22Rv1 (cell line): ENCODE measurements at regions not wholly inside any gene's neighbourhood (a gene's known extent, or its start where the extent isn't known, plus 50 kb on each side); places are given as distances from the start of the nearest gene placed in this dataset.

Experiments
- H3K27ac ChIP-seq: fragments of 450-650 bp; 2 replicates; pipeline ENCODE4 v1.5.1; 2017
- ZFX ChIP-seq: fragments of 450-650 bp; IDR thresholded peaks from 2 replicates; pipeline ENCODE4 v1.6.1; 2017; ENCODE audit warnings: antibody characterized with exemption, borderline replicate concordance
- TF ChIP-seq, protein P1 (sequence below): fragments of 450-650 bp; IDR thresholded peaks from 2 replicates; pipeline ENCODE4 v1.5.1; 2017; ENCODE audit warnings: mild to moderate bottlenecking

DNA sequence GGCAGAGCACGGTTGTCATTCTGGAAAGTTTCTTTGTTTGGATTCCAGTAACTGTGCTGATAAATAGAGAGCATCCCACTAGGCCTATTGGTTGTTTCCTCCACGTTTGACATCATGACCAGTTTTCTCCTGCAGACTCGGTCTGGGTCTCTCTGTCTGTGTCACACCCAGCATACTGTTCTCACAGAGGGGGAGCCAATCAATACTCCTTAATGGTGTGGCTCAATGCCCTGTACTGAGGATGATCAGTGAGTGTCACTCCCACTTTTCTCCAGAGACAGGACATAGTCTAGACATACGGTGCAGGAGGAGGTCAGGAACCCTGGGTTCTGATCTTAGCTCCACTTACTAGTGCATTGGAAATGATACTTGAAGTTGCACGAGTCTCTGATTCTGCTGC lies 88.2 kb upstream of the BLID start:
- no peak overlapping the region for H3K27ac ChIP-seq

DNA sequence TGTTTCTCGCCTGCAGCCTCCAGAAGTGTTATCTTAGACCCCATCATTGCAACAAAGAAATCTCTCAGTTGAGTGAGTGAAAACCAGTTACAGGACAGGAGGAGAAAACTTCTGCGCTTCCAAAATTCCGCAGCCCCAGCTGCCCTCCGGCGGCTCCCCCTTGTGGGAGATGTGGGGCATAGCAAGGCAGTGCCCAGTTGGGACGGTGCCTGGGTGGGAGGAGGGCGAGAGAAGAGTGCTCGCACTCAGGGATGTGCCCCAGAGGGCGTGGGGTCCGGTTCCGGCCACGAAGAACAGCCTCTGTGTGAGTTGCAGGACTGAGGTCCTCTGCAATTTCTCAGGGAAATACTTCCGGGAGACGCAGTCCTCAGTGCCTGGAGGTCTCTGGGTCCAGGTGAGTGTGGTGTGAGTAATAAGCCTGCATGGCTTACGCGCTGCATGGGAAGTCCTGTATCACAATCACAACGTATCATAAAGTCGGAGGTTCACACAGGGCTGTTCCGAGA lies 87.0 kb upstream of the BLID start:
- no peak for TF ChIP-seq ZFX
- TF ChIP-seq, protein P1, sequence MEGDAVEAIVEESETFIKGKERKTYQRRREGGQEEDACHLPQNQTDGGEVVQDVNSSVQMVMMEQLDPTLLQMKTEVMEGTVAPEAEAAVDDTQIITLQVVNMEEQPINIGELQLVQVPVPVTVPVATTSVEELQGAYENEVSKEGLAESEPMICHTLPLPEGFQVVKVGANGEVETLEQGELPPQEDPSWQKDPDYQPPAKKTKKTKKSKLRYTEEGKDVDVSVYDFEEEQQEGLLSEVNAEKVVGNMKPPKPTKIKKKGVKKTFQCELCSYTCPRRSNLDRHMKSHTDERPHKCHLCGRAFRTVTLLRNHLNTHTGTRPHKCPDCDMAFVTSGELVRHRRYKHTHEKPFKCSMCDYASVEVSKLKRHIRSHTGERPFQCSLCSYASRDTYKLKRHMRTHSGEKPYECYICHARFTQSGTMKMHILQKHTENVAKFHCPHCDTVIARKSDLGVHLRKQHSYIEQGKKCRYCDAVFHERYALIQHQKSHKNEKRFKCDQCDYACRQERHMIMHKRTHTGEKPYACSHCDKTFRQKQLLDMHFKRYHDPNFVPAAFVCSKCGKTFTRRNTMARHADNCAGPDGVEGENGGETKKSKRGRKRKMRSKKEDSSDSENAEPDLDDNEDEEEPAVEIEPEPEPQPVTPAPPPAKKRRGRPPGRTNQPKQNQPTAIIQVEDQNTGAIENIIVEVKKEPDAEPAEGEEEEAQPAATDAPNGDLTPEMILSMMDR = peak; percentile 94
- no peak overlapping the region for H3K27ac ChIP-seq

More for the DNA sequence above, 88.2 kb upstream of the BLID start:
- TF ChIP-seq, protein P1 = no peak
- no peak for TF ChIP-seq ZFX

DNA sequence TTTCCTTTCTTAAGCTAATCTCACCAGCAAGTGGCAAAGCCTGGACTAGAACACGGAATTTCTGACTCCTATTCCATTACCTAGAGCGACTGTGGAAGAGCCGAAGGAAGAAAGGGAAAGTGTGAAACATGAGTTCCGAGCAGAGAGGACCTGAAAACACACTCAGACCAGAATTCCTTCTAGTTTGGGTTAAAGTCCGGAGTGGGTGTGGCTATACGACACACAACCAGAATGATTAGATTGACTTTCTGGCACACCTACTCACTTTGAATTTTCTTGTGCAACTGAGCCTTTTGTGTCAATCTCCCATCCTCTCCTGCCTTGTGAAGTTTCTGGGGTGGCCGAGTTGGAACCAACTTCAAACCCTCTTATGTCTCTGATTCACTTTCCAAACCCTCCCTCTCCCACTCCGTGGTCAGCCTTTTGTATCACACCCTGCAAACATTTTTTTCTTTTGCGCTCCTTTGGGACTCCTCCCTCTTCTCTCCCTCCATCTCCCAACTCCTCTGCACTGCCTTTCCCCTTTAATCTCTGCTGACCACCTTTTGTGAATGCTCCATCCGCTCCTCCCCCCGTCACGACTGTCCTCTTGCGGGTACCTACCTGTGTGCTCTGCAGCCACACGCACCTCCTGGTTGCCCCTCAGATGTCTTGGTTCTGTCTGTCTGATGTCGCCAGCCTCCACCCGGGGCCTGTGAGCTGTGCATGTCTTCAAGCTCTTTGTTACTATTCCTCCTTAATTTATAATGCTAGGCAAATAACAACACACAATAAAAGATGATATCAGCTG lies 86.3 kb upstream of the BLID start:
- TF ChIP-seq, protein P1 = no peak
- TF ChIP-seq ZFX = no peak
- no peak overlapping the region for H3K27ac ChIP-seq

- no peak overlapping the region for H3K27ac ChIP-seq
- TF ChIP-seq ZFX = no peak
- TF ChIP-seq, protein P1 = no peak
Measured at GRCh38 chr11:122201106-122201505, 85.1 kb upstream of the BLID start.

DNA sequence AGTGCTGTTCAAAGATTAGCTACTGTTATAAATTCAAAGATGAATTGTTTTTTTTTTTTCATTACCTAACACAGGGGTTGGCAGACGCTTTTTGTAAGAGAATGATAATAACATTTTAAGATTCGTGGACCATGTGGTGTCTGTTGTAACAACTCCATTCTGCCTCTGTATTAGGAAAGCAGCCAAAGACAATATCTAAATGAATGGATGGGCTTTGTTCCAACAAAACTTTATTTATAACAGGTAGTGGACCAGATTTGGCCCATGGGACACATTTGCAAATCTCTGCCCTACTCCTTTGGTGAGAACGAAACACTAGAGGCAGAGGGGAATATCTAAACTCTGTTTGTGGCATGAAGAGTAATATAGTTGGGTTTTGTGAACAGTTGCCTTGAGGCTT lies 83.6 kb upstream of the BLID start:
- no peak overlapping the region for H3K27ac ChIP-seq
- TF ChIP-seq ZFX = no peak
- TF ChIP-seq, protein P1 = no peak

DNA sequence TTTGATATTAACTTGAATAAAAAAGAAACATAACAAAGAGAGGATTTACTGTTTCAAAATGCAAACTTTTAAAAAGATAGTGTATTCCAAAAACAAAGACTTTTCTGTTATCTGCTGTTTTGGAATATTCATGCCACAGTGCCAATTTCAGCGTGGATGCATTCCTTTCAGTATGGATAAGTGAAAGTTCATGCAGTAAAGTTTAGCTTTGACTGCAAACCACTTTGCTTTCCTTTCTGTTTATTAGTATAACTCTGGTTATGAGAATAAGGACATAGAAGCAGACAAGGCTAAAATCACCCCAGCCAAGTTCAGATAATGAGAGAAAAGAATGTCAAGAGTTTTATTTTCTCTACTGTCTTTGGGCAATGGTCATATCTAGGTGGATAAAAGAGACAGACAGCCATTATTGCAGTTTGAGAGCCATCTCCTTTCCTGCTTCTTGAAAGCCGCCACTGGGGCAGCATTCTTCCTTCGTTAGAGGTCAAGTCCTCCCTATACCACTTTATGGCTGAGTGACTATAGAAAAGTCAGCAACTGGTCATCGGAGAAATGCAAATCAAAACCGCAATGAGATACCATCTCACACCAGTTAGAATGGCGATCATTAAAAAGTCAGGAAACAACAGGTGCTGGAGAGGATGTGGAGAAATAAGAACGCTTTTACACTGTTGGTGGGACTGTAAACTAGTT lies 82.4 kb upstream of the BLID start:
- no peak overlapping the region for H3K27ac ChIP-seq
- TF ChIP-seq ZFX = no peak
- TF ChIP-seq, protein P1 = no peak
